H1 (cell line): ENCODE measurements at regions not wholly inside any gene's neighbourhood (a gene's known extent, or its start where the extent isn't known, plus 50 kb on each side); places are given as distances from the start of the nearest gene placed in this dataset.

ENCODE experiments used
- CHD2 ChIP-seq: IDR thresholded peaks from 2 replicates; pipeline ENCODE4 v1.6.1; 2012; ENCODE audit warnings: low read length, improper control_type of control experiment
- EZH2 ChIP-seq: fragments of 200-600 bp; sonication (generic); IDR thresholded peaks from 2 replicates; pipeline ENCODE4 v1.7.1; 2012; ENCODE audit warnings: low read depth, mild to moderate bottlenecking, moderate library complexity, low read length, inconsistent platforms; ENCODE audit not compliant: severe bottlenecking
- KDM1A ChIP-seq: fragments of 200-600, 300-600 bp; sonication (generic); IDR thresholded peaks from 2 replicates; pipeline ENCODE4 v1.7.1; 2016; ENCODE audit warnings: mild to moderate bottlenecking, low read length, borderline replicate concordance
- POLR2A ChIP-seq, 2 experiments: IDR thresholded peaks; 1 replicate in 1 of 2; 2 replicates in 1 of 2; pipeline ENCODE4 v1.6.1; 2011; ENCODE audit warnings: low read depth in 2 of 2, low read length in 2 of 2, mild to moderate bottlenecking in 2 of 2; ENCODE audit errors: control extremely low read depth in 1 of 2
- TBP ChIP-seq: IDR thresholded peaks from 2 replicates; pipeline ENCODE4 v1.6.1; 2011; ENCODE audit warnings: low read depth, low read length, improper control_type of control experiment
- TF ChIP-seq, protein P1 (sequence below), 3 experiments: IDR thresholded peaks; 1 replicate in 2 of 3; 2 replicates in 1 of 3; pipeline versions ENCODE4 v1.5.1 to v1.6.1; 2011; ENCODE audit warnings: low read length in 3 of 3, mild to moderate bottlenecking in 3 of 3, inconsistent platforms in 2 of 3, low read depth in 1 of 3, moderate library complexity in 1 of 3; ENCODE audit not compliant: insufficient read depth in 1 of 3; ENCODE audit errors: control extremely low read depth in 1 of 3

- TF ChIP-seq, protein P1, sequence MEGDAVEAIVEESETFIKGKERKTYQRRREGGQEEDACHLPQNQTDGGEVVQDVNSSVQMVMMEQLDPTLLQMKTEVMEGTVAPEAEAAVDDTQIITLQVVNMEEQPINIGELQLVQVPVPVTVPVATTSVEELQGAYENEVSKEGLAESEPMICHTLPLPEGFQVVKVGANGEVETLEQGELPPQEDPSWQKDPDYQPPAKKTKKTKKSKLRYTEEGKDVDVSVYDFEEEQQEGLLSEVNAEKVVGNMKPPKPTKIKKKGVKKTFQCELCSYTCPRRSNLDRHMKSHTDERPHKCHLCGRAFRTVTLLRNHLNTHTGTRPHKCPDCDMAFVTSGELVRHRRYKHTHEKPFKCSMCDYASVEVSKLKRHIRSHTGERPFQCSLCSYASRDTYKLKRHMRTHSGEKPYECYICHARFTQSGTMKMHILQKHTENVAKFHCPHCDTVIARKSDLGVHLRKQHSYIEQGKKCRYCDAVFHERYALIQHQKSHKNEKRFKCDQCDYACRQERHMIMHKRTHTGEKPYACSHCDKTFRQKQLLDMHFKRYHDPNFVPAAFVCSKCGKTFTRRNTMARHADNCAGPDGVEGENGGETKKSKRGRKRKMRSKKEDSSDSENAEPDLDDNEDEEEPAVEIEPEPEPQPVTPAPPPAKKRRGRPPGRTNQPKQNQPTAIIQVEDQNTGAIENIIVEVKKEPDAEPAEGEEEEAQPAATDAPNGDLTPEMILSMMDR (IDR thresholded peaks at IDR 0.05; ENCODE audit: control extremely low read depth in 1 of 3, insufficient read depth in 1 of 3, low read depth in 1 of 3, low read length in 3 of 3): no peak
- TF ChIP-seq KDM1A (no peak), TBP (no peak), POLR2A (IDR thresholded peaks at IDR 0.05; ENCODE audit: control extremely low read depth in 1 of 2, low read depth in 2 of 2, low read length in 2 of 2) (no peak), EZH2 (no peak), CHD2 (no peak)
These were observed 96.6 kb upstream of the GMNC start for GRCh38 chr3:190959077-190959476.
